GM21367 (cell line): ENCODE measurements at regions not wholly inside any gene's neighbourhood (a gene's known extent, or its start where the extent isn't known, plus 50 kb on each side); places are given as distances from the start of the nearest gene placed in this dataset.

Experiments
- ATAC-seq: cut with Tn5 transposase; IDR thresholded peaks from one replicate; pipeline ENCODE4 v1.9.1; 2021; ENCODE audit not compliant: unreplicated experiment

DNA sequence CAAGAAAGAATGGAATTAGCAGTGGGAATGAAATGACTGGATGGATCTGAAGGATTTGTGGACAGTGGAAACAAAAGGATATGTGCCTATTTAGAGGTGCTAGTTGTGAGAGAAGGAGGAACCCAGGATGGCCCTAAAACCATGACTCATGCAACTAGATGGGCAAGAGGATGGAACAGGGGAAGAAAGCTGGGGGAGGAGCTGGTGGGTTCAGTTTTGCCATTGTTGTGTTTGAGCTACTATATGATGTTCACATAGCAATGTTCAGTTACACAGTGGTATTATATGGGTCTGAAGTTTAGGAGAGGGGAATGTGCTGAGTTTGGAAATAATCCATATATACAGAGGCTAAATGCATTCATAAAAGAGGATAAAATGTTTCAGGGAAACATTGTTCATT, 125.7 kb upstream of the SSTR4 start:
- ATAC-seq = no peak

DNA sequence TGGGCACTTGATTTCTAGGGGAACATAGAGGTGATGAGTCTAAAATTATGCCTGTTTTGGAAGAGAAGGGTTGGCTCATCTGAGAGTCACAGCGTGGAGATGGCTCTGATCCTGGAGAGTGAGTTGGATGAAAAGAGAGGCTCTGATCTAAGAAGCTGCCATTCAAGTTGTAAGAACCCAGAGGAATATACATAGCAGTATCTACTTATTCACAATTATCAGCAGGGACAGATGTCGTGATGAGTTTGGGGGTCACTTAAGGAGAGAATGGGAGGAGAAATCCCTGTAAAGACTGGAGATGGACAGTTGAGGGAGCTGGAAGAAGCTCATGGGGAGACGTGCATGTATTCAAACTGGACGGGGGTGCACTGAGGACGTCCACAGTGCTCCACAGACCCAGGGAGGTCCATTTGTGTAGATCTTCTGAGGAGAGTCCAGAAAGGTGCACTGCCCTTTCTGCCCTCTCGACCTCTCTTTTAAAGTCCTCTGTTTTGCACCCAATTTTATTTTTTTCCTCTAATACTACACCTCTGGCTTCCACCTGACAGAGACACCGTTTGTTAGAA, 124.7 kb upstream of the SSTR4 start:
- ATAC-seq = no peak

DNA sequence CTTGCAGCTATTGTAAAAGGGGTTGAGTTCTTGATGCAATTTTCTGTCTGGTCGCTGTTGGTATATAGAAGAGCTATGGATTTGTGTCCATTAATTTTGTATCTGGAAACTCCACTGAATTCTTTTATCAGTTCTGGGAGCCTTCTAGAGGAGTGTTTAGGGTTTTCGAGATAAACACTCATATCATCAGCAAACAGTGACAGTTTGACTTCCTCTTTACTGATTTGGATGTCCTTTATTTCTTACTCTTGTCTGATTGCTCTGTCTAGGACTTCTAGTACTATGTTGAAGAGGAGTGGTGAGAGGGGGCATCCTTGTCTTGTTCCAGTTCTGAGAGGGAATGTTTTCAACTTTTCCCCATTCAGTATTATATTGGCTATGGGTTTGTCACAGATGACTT, 120.8 kb upstream of the SSTR4 start:
- ATAC-seq = no peak

DNA sequence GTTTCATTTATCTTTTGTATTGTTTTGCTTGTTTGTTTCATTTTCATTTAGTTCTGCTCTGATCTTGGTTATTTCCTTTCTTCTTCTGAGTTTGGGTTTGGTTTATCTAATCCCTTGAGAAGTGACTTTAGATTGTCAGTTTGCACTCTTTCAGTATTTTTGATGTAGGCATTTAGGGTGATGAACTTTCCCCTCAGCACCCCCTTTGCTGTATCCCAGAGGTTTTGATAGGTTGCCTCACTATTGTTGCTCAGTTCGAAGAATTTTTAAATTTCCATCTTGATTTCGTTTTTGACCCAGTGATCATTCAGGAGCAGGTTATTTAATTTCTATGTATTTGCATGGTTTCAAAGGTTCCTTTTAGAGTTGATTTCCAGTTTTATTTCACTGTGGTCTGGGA, 119.6 kb upstream of the SSTR4 start:
- ATAC-seq = no peak

DNA sequence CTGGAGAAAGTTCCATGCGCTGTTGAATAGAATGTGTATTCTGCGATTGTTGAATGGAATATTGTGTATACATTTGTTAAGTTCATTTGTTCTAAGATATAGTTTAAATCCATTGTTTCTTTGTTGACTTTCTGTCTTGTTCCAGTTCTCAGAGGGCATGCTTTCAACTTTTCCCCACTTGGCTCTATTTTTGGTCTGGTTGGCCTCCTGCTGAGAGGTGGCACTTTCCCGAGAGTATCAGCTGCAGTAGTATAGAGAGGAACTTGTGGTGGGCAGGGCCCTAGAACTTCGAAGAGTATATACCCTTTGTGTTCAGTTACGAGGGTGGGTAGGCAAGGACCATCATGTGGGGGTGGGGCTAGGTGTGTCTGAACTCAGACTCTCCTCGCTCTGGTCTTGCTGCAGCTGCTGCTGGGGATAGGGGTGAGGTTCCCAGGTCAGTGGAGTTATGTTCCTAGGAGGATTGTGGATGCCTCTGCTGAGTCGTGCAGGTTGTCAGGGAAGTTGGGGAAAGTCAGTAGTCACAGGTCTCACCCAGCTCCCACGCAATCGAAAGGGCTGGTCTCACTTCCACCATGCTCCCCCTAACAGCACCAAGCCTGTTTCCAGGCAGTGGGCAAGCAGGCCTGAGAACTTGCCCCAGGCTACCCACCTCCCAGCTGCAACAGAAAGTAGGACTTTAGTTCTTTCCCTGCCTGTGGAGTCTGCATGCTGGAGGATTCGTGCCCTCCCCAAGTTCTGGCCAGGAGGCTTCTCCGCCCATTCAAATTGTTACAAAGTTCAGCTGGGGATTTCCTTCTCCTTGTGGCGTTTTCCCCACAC, 118.9 kb upstream of the SSTR4 start:
- ATAC-seq = no peak

DNA sequence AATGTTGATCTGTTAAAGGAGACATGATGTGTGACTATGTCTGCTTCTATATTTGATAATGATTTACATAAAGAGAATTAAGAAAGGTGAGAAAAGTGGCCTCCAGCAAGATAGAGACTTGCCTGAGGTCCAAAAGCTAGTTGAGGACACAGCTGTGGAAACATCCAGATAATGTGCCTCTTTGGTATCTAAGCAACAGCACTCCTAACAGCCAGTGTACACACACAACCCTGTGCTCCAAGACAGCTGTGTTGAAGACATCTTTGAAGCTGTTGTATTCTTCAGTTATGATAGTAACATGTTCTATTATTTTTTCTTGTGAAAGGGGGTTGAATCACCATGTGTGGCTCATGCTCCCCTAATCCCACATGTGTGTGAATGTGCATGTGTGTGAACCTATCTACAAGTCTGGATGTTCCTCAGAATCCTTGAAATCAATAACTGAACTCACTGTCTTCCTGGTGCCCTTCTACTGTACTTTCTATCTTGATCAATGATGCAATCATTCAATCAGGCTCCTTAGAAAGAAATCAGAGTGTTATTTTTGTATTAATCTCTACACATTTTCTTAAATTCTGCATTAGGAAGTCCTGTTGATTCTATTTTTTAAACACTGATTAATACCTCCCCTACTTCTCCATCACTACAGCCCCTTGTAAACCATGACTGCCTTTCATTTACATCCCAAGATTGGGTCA, 116.7 kb upstream of the SSTR4 start:
- no peak for ATAC-seq

DNA sequence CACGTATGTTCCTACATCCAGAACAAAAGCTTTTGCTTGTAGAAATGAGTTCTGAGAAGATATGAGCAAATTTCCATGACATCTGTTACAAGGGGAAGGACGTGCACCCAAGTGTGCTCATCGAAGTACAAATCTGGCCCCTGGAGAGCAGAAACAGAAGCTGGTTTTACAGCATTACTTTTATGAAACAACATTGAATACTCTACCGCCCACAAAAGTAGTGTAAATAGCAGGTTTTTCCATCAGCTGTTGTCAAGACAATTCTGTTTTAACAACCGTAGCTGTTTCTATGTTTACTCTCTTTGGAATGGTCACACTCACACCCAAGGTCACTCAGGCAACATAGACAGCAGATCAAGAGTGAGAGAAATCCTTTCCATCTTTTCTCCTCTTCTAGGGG, 114.2 kb upstream of the SSTR4 start:
- ATAC-seq = no peak

DNA sequence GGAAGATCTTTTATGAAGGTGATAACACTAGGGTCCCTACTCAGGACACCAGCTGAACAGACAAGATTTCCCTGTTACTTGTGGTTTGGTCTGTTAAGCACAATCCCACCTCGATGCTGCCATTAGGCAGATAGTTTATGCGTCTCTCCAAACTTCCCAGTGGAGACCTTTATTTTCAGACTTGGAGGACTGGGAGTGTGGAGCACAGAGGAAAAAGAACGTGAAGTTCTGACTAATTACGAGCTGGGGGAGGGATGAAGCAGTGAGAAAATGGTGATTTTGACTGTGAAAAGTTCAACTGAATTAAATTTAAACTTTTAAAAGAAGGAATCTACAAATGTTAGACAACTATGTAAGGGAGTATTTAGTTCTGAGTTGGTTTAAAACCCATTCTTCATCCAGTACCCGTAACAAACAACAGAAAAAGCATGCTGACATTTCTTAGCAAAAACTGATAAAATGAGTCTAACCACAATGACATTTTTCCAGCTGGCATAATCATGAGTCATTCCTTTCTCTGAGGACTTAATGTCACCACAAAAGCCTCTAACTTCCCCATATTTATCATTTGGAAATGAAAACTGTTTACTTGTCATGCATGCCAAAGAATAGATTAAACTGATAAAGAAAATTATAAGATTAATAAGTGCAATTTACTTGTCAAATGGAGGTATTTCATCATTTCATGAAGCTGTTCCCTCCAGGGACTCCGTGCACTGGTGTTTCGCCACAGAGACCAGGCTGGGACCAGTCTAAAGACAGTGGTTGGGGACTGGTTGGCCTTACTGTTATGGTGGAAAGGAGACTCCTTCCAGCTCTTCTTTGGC, 113.3 kb upstream of the SSTR4 start:
- ATAC-seq = no peak

DNA sequence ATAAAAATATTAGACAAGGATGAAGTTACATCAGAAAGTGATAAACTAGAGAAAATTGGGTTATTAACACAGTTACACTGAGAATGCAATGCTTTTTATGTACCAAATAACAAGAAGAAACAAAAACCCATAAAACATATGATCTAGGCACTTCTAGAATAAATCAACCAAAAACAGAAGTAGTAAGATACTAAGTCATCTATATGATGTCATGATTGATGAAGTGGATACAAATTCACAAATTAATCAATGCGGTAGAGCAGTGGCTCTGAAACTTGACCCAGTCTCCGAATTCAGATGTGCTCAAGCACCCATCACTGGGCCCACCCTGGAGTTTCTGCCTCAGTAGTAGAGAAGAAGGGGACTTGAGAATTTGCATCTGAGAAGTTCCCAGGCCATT, 112.1 kb upstream of the SSTR4 start:
- ATAC-seq = no peak

DNA sequence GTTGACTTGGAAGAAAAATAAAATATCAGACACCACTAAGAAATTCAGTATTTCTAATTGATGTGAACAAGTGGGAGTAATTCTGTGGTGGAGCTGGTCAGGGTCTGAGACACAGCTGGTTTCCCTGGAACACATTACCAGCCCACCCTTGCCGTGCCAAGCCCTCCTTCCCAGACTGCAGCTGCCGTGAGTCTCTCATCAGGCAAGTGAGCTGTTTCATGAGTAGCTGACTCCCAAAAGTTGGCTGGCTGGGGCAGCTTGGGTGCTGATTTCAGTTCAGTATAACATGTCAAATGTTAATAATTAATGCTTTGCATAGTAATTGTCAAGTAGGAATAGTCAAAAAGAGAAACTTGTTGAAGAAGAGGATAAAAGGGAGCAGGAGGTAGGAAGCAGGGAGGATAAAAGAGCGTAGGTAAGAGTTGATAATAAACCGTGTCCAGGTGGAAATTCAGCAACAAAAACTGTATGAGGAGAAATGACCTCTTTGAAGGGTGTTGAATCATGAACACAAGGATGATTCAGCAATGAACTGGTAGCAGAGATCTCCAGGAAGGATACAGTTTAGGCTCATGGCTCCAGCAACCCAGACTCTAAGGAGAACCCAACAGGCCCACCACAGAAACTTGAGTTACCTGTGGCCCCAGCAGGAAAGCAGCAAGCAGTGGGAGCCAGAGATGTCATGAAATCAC, 110.9 kb upstream of the SSTR4 start:
- no peak for ATAC-seq

DNA sequence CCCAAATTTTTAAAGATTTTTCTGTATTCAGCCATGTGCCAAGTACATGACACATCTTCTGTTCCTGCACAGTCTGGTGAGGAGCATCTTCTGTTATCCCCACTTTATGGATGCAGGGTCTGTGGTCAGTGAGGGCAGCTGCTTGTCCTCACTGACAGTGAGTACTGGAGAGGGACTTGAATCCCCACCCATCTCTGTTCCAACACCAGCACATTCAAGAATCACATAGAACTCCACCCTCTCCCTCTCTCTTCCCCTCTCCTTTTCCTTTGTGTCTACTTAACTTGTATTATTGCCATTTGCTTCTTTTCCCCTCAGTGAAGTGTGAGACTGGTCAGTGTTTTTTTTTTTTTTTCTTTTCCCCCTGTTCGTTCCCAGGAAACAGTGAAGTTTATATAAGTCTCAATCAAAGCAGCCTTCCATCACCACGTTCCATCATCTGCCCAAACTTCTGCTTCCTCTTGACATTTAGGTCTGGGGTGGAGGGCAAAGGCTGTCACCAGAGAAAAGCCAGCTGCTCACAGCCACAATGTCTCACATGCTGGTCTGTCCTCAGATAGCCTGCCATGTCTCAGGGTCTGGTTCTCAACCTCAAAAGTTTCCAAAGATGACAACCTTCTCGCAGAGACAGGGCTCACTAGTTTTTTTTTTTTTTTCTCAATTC, 110.0 kb upstream of the SSTR4 start:
- ATAC-seq = no peak

DNA sequence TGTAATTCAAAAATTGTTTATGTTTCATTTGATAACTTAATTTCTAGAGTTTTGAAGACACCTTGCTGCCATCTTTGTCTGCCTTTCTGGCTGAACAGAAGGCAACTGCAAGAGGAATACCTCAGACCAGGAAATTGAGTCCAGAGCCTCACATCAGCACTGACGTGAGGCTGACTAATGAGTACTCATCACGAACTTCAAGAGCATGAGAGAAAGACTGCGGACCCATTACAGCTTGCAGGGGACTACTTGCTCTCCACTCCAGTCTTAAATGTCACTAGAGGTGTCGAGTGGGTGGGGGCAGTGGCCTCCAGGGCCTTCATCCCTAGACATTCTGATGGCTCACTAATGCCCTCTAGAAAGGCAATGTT, 109.5 kb upstream of the SSTR4 start:
- no peak for ATAC-seq

DNA sequence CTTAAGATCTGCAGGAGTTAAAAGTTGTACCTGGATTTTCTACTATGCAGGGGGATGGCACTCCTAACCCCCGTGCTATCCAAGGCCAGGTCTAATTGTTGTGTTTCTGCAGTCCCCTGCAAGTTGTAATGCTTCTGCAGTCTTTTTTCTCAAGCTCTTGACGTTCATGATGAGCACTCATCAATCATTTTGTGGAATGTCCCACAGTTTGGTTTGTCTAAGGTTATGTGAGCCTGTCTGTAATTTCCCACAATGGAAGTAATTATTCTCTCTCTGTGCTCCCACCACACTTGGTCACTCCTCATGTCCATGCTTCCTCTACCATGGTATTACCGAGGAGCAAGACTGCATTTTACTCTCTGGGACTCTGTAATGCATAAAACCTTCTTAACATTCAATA, 107.6 kb upstream of the SSTR4 start:
- ATAC-seq = no peak

DNA sequence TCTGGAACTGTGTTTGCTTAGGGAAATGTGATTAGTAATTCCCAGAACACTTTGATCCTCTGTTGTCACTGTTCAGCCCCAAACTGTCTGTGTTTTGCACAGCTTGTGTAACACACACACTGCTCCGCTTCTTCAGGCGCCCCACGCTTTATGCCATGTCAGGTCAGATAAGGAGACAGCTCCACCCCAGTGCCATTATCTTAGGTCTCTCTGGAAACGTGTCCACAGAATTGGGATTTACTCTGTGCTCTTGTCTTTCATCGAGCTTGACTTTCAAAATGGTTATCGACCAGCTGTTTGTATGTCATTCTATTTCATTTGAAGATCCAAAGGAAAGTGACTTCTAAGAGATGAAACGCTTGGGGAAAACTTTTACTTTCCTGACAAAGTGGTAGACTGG, 106.4 kb upstream of the SSTR4 start:
- no peak for ATAC-seq

DNA sequence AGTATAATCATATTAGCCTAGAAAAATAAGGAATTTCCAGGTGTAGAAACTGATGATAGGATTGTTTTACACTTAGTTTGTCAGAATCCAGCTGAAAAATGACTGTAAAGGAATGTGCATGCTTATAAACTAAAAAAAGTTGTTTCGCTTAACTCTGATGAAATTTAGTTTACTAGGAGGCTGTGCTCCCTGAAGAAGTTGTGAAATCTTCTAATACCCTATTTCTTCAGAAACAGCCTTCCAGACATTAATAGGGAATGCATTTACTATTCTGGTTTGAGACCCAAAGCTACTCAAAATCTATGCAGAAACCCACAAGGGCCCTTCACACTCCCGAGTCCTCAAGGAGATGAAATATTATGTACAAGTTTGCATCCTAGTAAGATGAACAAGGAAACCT, 105.5 kb upstream of the SSTR4 start:
- no peak for ATAC-seq

DNA sequence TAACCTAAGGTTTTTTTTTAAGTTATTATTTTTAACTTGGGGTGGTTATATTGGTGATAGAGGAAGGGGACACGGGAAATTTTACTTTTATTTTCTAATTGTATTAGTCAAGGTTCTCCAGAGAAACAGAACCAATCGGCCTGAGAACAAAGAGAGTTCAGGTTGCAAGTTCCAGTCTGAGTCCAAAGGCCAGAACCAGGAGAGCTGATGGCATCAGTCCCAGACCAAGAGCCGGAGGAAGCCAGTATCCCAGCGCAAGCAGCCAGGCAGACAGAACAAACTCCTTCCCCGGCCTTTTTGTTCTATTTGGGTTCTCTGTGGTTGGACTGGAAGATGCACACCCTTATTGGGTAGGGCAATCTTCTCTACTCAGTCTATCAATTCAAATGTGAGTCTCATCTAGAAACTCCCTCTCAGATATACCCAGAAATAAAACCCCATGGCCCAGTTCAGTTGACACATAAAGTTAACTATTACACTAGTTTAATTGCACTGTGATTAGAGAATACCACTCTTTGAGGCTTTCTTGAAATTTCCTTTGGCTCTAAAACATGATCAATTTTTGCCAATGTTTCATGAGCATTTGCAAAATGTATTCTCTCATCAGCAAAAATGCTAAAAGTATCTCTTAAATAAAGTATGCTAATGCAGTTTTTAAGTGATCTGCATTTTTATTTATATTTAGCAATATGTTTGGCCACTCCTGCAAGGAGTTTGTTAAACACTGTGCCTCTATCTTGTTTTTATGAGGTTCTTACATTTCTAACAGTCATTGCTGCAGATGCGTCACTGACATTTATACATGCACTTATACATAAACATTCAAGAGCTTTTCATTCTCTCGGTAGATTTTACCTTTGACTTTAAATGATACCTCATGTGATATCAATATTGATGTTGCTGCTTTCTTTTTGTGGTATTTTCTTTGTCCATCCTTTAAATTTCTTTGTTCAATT, 103.2 kb upstream of the SSTR4 start:
- no peak for ATAC-seq

DNA sequence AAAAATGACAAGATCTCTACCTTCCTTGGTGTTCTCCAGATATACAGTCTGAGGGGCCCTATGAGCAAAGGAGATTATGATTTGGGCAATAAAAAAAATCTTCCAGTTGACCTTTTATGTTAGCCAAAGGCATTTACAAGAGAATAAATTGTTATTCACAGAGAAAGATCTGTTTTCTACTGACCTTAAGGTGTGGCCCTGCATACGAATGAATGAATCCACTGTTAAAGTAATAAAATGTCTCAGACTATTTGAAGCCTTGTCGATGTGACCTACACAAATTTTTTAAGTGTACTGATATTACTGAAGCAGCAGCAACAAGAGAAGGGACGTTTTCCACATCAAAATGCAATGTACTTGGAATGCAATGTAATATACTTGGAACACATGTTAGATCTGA, 95.9 kb upstream of the SSTR4 start:
- ATAC-seq = no peak

DNA sequence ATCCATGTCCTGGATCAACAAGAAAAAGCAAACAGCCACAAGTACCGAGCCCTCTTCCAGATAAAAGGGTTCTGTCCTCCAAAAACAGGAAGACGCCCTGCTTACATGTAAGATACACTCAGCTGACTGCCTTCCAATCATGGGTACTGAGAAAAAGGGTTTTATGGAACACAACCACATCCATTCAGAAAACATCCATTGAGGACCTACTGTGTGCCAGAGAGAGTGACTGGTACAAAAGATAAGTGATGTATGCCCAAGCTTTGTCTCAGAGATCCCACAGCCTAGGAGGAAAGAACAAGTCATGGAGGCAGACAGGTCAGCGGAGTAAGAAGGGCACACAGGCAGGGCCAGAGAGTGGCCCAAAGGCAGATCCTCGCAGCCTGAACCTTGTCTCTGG, 94.8 kb upstream of the SSTR4 start:
- no peak for ATAC-seq

DNA sequence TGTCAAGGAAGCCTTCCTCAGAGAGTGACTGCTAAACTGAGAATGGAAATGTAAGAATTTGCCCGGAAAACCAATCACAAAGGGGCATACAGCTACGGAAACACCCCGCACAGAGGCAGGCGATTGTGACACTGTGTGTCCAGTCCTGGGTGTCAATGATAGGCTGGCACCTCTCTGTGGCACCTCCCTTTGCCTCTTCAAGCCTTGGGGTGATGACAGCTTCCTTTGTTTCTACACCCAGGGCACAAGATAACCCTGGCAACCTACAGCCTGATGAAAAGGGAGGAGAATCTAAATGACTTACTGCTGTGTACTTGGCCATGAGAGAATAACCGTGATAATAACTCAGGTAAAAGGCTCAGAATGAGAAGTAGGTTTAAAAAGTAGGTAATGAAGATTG, 93.6 kb upstream of the SSTR4 start:
- ATAC-seq = no peak
